ENCODE measurements at regions not wholly inside any gene's neighbourhood (a gene's known extent, or its start where the extent isn't known, plus 50 kb on each side); places are given as distances from the start of the nearest gene placed in this dataset.

GRCh38 chrX:56366901-56367300 lies 134.7 kb downstream of the KLF8 start:
- TF ChIP-seq CTCF (IDR thresholded peaks at IDR 0.05) (no peak), POLR2A (IDR thresholded peaks at IDR 0.05) (no peak)

Data from heart left ventricle (tissue), 13 donors.